ENCODE measurements at regions not wholly inside any gene's neighbourhood (a gene's known extent, or its start where the extent isn't known, plus 50 kb on each side); places are given as distances from the start of the nearest gene placed in this dataset.

GRCh38 chr5:57598756-57599155 lies 116.1 kb upstream of the ACTBL2 start:
- TF ChIP-seq CTCF (IDR thresholded peaks at IDR 0.05) (no peak), POLR2A (IDR thresholded peaks at IDR 0.05) (no peak)
